ENCODE measurements at regions not wholly inside any gene's neighbourhood (a gene's known extent, or its start where the extent isn't known, plus 50 kb on each side); places are given as distances from the start of the nearest gene placed in this dataset.

- Histone ChIP-seq H3K4me3 (ENCODE audit: low read depth, low read length) (no peak overlapping the region), H3K27me3 (ENCODE audit: control insufficient read depth, insufficient read depth, low read length) (no peaks in the 10 kb centered on the region), H3K36me3 (ENCODE audit: control insufficient read depth, insufficient read depth, low read length) (no peaks in the 10 kb centered on the region)
- TF ChIP-seq, protein P1, sequence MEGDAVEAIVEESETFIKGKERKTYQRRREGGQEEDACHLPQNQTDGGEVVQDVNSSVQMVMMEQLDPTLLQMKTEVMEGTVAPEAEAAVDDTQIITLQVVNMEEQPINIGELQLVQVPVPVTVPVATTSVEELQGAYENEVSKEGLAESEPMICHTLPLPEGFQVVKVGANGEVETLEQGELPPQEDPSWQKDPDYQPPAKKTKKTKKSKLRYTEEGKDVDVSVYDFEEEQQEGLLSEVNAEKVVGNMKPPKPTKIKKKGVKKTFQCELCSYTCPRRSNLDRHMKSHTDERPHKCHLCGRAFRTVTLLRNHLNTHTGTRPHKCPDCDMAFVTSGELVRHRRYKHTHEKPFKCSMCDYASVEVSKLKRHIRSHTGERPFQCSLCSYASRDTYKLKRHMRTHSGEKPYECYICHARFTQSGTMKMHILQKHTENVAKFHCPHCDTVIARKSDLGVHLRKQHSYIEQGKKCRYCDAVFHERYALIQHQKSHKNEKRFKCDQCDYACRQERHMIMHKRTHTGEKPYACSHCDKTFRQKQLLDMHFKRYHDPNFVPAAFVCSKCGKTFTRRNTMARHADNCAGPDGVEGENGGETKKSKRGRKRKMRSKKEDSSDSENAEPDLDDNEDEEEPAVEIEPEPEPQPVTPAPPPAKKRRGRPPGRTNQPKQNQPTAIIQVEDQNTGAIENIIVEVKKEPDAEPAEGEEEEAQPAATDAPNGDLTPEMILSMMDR (IDR thresholded peaks at IDR 0.05; ENCODE audit: insufficient read depth, low read length, severe bottlenecking): no peak
- no peak for DNase-seq (ENCODE audit: low read depth)
- FAIRE-seq: no peak
Observed at GRCh38 chr3:165549037-165549436, 288.2 kb downstream of the BCHE start.

- FAIRE-seq (no peak), DNase-seq (ENCODE audit: low read depth) (no peak)
- TF ChIP-seq, protein P1 (IDR thresholded peaks at IDR 0.05; ENCODE audit: insufficient read depth, low read length, severe bottlenecking): no peak
- Histone ChIP-seq H3K4me3 (ENCODE audit: low read depth, low read length) (no peak overlapping the region), H3K36me3 (ENCODE audit: control insufficient read depth, insufficient read depth, low read length) (no peaks in the 10 kb centered on the region), H3K27me3 (ENCODE audit: control insufficient read depth, insufficient read depth, low read length) (no peaks in the 10 kb centered on the region)
Observed at GRCh38 chr3:165545059-165545458, 292.2 kb downstream of the BCHE start.

GRCh38 chr3:165544432-165544831 is 292.8 kb downstream of the BCHE start:
- TF ChIP-seq, protein P1 (IDR thresholded peaks at IDR 0.05; ENCODE audit: insufficient read depth, low read length, severe bottlenecking): no peak
- no peak for FAIRE-seq

DNA sequence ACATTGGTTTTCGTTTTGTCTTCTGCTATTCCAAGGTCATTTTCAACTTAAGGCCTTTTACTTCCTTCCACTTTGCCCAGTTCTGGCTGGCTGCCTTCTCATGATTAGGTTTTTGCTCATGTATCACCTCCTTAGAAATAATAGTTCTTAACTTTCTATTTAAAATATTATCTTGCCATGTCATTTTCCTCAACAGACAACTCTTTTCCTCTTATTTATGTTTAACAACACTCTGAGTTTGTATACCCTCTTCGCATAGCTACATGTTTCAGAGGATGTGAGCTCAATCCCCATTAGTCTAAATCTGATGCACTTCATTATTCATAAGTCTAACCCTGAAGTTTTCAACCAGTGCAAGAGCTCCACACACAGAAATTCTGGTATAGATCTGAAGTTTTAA is 299.1 kb downstream of the BCHE start:
- H3K36me3 ChIP-seq (ENCODE audit: control insufficient read depth, insufficient read depth, low read length): no peaks in the 10 kb centered on the region

More at GRCh38 chr3:165544432-165544831, 292.8 kb downstream of the BCHE start:
- H3K27me3 ChIP-seq (ENCODE audit: control insufficient read depth, insufficient read depth, low read length): no peaks in the 10 kb centered on the region
- H3K4me3 ChIP-seq (ENCODE audit: low read depth, low read length): no peak overlapping the region
- H3K36me3 ChIP-seq (ENCODE audit: control insufficient read depth, insufficient read depth, low read length): no peaks in the 10 kb centered on the region
- DNase-seq (ENCODE audit: low read depth): no peak

DNA sequence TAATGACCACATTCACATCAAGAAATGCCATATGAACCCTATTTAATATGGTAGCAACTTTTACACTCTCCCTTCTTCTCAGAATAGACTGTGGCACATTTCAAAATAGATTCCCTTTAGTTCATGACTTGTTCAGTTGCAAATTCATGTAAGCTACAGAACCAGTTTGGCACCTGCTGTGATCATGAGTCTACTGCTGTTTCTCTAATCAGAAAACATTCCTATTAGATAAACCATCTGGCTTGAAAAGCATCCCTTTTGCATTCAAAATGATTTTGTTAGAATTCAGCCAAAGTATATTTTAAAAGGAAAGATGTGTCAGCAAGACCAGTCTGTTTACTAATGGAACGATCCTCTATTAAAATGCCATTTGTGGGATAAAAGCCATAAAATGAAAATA is 304.4 kb downstream of the BCHE start:
- no peak for DNase-seq (ENCODE audit: low read depth)
- TF ChIP-seq, protein P1 (IDR thresholded peaks at IDR 0.05; ENCODE audit: insufficient read depth, low read length, severe bottlenecking): no peak

More for the DNA sequence above, 299.1 kb downstream of the BCHE start:
- Histone ChIP-seq H3K27me3 (ENCODE audit: control insufficient read depth, insufficient read depth, low read length) (no peaks in the 10 kb centered on the region), H3K4me3 (ENCODE audit: low read depth, low read length) (no peak overlapping the region)
- no peak for DNase-seq (ENCODE audit: low read depth)
- FAIRE-seq: no peak
- TF ChIP-seq, protein P1 (IDR thresholded peaks at IDR 0.05; ENCODE audit: insufficient read depth, low read length, severe bottlenecking): no peak

GRCh38 chr3:165529451-165529850 is 307.8 kb downstream of the BCHE start:
- no peak for FAIRE-seq
- no peak overlapping the region for H3K4me3 ChIP-seq (ENCODE audit: low read depth, low read length)
- no peak for DNase-seq (ENCODE audit: low read depth)
- no peaks in the 10 kb centered on the region for H3K36me3 ChIP-seq (ENCODE audit: control insufficient read depth, insufficient read depth, low read length)
- TF ChIP-seq, protein P1 (IDR thresholded peaks at IDR 0.05; ENCODE audit: insufficient read depth, low read length, severe bottlenecking): no peak
- no peaks in the 10 kb centered on the region for H3K27me3 ChIP-seq (ENCODE audit: control insufficient read depth, insufficient read depth, low read length)

More for the DNA sequence above, 304.4 kb downstream of the BCHE start:
- FAIRE-seq: no peak
- no peak overlapping the region for H3K4me3 ChIP-seq (ENCODE audit: low read depth, low read length)
- no peaks in the 10 kb centered on the region for H3K36me3 ChIP-seq (ENCODE audit: control insufficient read depth, insufficient read depth, low read length)
- no peaks in the 10 kb centered on the region for H3K27me3 ChIP-seq (ENCODE audit: control insufficient read depth, insufficient read depth, low read length)
